GM12874 (cell line): ENCODE measurements at regions not wholly inside any gene's neighbourhood (a gene's known extent, or its start where the extent isn't known, plus 50 kb on each side); places are given as distances from the start of the nearest gene placed in this dataset.

Source experiments
- CTCF ChIP-seq: IDR thresholded peaks from 2 replicates; pipeline ENCODE4 v1.5.1; 2011; ENCODE audit warnings: low read depth, mild to moderate bottlenecking, control low read depth, low read length, moderate library complexity; ENCODE audit not compliant: insufficient read depth

DNA sequence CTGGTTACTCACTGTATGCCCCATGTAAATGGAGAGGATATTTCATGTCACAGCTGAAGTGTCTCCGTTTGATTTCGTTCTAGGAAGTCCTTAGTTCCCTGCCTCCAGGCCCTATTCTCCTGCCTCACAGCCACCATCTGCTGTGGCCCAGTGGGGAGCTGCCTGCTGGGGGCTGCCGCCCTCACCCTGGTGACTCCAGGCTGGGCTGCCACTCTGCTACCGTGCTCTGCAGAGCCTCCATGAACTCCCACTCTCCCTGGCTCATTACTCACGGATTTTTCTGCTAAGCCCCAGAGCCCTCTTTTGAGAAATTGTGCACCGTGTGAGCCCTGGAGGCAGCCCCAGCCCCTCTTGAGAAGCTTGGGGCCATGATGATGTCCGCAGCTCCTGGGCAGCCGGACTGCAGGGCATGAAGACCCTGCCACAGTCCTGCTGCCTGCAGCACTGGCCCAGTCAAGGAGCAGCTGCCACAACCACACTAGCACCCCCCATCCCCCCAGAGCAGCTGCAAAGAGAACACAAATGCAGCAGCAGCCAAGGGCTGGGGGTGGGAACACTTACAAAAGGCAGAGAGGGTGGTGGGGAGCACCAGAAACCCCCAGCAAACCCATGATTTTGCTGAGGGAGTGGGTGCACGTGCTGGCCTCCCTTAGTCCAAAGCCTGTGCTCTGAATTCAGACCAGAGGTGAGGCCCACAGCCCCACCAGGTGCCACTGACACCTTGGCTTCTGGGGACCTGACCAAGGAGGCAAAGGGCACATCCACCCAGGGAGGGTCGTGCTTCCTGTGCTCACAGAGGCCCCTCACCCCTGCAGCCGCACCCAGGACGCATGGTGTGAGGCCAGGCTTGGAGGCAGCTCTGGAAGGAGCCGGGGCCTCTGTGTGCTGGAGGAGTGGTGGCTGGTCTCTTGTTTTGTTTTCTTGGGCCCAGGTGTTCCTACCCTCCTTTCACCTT lies 270.2 kb upstream of the RAB6C start:
- no peak for TF ChIP-seq CTCF

DNA sequence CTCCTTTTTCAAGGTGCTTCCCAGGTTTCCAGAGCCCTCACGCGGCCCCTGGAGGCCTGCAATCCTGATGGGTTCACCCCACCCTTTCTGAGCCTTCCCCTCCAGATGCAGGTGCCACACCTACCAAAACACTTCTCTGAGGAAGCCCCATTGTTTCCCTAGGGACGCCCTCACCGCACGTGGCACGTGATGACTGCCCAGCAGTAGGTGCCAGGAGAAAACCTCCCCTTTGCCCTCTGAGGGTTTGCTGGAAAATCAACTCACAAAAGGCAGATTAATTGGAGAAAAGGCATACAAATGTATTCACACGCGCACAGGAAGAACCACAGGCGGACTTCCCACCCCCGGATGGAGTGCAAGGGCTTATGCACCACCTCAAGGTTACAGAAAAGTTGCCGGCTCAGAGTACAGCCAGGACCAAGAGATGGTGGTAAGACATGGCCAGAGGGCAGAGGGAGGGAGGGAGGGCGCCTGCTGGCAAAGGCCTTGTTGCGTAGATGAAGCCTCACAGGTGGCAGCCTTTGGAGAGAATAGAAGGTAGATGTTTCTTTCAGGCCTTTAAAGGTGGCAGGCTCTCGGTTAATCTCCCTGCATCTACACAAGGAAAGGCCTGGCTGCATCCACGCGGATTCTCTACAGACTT lies 269.4 kb upstream of the RAB6C start:
- TF ChIP-seq CTCF = no peak

DNA sequence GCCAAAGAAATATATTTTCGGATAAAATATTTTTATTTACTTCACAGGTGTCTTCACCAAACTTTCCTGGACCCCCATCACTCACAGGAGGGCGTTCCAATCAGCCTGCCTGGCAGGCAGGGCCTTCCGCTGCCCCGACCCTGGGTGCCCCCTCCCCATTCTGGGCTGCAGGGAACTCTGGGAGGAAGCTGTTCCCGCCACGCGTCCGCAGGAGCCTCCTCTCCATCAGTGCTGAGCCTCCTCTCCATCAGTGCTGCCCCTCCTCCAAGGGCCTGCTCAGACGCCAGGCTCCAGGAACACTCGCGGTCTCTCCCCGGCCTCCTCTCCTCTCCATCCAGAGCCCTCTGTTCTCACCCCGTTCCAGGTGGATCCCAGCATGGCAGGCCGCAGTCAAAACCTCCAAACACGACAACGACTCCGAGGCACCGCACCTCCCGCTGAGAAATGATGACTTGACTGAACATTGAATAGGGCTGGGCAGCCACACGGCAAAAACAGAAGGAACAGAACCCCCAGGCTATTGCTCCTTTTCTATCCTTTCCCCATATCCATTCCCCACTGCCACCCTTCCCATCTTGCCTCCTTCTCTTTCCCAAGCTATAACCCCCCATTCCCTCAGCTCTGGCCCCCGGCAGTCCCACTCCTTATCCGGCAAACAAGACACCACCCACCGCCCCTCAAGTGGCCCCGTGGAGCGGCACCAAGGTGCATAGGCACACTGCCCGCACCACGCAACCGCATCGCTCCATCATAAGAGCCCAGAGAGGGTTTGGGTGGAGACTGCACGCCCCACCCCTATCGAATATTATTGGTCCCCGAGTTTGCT lies 268.6 kb upstream of the RAB6C start:
- TF ChIP-seq CTCF = no peak

GRCh38 chr2:129711816-129712675 lies 267.4 kb upstream of the RAB6C start:
- TF ChIP-seq CTCF = no peak

GRCh38 chr2:129712676-129712985 lies 266.8 kb upstream of the RAB6C start:
- TF ChIP-seq CTCF = no peak

DNA sequence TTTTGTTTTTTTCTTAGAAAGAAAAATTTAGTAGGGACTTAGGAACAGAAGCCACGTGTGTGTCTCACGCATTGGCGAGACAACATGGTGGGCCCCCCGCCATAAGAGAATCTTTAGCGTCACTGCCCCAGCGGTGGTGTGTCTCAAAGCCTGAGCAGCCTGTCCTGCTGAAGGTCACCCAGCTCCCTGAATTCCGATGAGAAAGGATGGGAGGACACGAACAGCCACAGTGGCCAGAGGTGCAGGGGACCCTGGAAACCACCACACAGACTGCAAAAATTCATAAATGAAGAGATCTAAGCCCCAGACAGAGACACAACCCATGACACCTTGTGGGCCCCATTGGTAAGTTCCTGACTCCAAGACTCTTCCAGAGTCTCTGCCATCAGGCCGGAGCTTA lies 266.1 kb upstream of the RAB6C start:
- TF ChIP-seq CTCF = no peak
